ENCODE measurements at regions not wholly inside any gene's neighbourhood (a gene's known extent, or its start where the extent isn't known, plus 50 kb on each side); places are given as distances from the start of the nearest gene placed in this dataset.

GRCh38 chr6:22788038-22788437 is 218.7 kb downstream of the HDGFL1 start:
- TF ChIP-seq CTCF (conservative IDR thresholded peaks at IDR 0.05; ENCODE audit: low read depth, low read length) (no peak), FOS (IDR thresholded peaks at IDR 0.05; ENCODE audit: low read depth, low read length) (no peak), POLR2A (IDR thresholded peaks at IDR 0.05; ENCODE audit: low read depth, low read length) (no peak), CEBPB (IDR thresholded peaks at IDR 0.05; ENCODE audit: low read depth, low read length) (no peak), BHLHE40 (IDR thresholded peaks at IDR 0.05; ENCODE audit: low read depth, low read length) (no peak), RAD21 (IDR thresholded peaks at IDR 0.05; ENCODE audit: low read length) (no peak), RFX5 (IDR thresholded peaks at IDR 0.05; ENCODE audit: low read depth, low read length) (no peak), RCOR1 (IDR thresholded peaks at IDR 0.05; ENCODE audit: insufficient replicate concordance, low read length) (no peak), USF2 (IDR thresholded peaks at IDR 0.05; ENCODE audit: low read depth, low read length) (no peak), MAZ (IDR thresholded peaks at IDR 0.05; ENCODE audit: borderline replicate concordance, low read depth, low read length) (no peak), SMC3 (IDR thresholded peaks at IDR 0.05; ENCODE audit: low read depth, low read length) (no peak), NFE2L2 (IDR thresholded peaks at IDR 0.05; ENCODE audit: low read depth, low read length) (no peak), MXI1 (IDR thresholded peaks at IDR 0.05; ENCODE audit: borderline replicate concordance, low read depth, low read length) (no peak)
- TF ChIP-seq, protein P1, sequence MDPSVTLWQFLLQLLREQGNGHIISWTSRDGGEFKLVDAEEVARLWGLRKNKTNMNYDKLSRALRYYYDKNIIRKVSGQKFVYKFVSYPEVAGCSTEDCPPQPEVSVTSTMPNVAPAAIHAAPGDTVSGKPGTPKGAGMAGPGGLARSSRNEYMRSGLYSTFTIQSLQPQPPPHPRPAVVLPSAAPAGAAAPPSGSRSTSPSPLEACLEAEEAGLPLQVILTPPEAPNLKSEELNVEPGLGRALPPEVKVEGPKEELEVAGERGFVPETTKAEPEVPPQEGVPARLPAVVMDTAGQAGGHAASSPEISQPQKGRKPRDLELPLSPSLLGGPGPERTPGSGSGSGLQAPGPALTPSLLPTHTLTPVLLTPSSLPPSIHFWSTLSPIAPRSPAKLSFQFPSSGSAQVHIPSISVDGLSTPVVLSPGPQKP (IDR thresholded peaks at IDR 0.05; ENCODE audit: borderline replicate concordance, low read depth, low read length): no peak
